Epithelial cell of esophagus (primary cell): ENCODE measurements at regions not wholly inside any gene's neighbourhood (a gene's known extent, or its start where the extent isn't known, plus 50 kb on each side); places are given as distances from the start of the nearest gene placed in this dataset.
A peak's percentile ranks its signal among the peaks of the same experiment; 100 is the strongest.

Experiments used
- DNase-seq: peaks from one replicate; pipeline ENCODE4 v3.0.0; 2010; ENCODE audit warnings: low read depth
- H3K4me3 ChIP-seq: 2 replicates; pipeline ENCODE4 v1.5.1; 2011; ENCODE audit warnings: mild to moderate bottlenecking, low read length, control low read depth
- CTCF ChIP-seq: IDR thresholded peaks from 2 replicates; pipeline ENCODE4 v1.5.1; 2011; ENCODE audit warnings: low read depth, mild to moderate bottlenecking, low read length, control low read depth, inconsistent platforms; ENCODE audit not compliant: insufficient read depth; ENCODE audit errors: missing control alignments

- no peak for TF ChIP-seq CTCF
- DNase-seq, result no peak
Measured at GRCh38 chr1:79629414-79629813, 622.9 kb upstream of the ADGRL4 start.

GRCh38 chr1:79617777-79618176 lies 611.2 kb upstream of the ADGRL4 start:
- DNase-seq, result no peak
- TF ChIP-seq CTCF, result peak; percentile 31
- no peak overlapping the region for H3K4me3 ChIP-seq

More at GRCh38 chr1:79629414-79629813, 622.9 kb upstream of the ADGRL4 start:
- no peak overlapping the region for H3K4me3 ChIP-seq

GRCh38 chr1:79614762-79615161 lies 608.2 kb upstream of the ADGRL4 start:
- DNase-seq, result no peak
- no peak for TF ChIP-seq CTCF
- no peak overlapping the region for H3K4me3 ChIP-seq

- no peak overlapping the region for H3K4me3 ChIP-seq
- no peak for TF ChIP-seq CTCF
- no peak for DNase-seq
Measured at GRCh38 chr1:79614106-79614505, 607.6 kb upstream of the ADGRL4 start.

- no peak for DNase-seq
- TF ChIP-seq CTCF, result no peak
- no peak overlapping the region for H3K4me3 ChIP-seq
Measured at GRCh38 chr1:79613046-79613445, 606.5 kb upstream of the ADGRL4 start.

GRCh38 chr1:79604490-79605198 lies 598.1 kb upstream of the ADGRL4 start:
- no peak overlapping the region for H3K4me3 ChIP-seq
- no peak for DNase-seq
- no peak for TF ChIP-seq CTCF

GRCh38 chr1:79603843-79604242 lies 597.3 kb upstream of the ADGRL4 start:
- no peak for TF ChIP-seq CTCF
- no peak overlapping the region for H3K4me3 ChIP-seq
- DNase-seq, result peak; percentile 40
